Cardiac fibroblast (primary cell): ENCODE measurements at regions not wholly inside any gene's neighbourhood (a gene's known extent, or its start where the extent isn't known, plus 50 kb on each side); places are given as distances from the start of the nearest gene placed in this dataset.

Source experiments
- DNase-seq, 2 donors: peaks; one replicate each; pipeline versions ENCODE4 v3.0.0 to v3.0.0-alpha.2; 2010; ENCODE audit warnings: low read depth in 2 of 2
- H3K4me3 ChIP-seq, 2 donors: replicated peaks in 1 of 2; 1 replicate in 1 of 2; 2 replicates in 1 of 2; pipeline ENCODE4 v1.5.1; 2011; ENCODE audit warnings: low read depth in 2 of 2, low read length in 2 of 2, mild to moderate bottlenecking in 2 of 2, moderate library complexity in 1 of 2
- CTCF ChIP-seq: IDR thresholded peaks from one replicate; pipeline ENCODE4 v1.5.1; 2011; ENCODE audit warnings: low read depth, mild to moderate bottlenecking, low read length, inconsistent platforms

GRCh38 chr1:221856228-221857093 lies 114.6 kb upstream of the DUSP10 start:
- H3K4me3 ChIP-seq = no peak overlapping the region
- DNase-seq = peak in 1 of 2 donors; percentile 81
- TF ChIP-seq CTCF = no peak

GRCh38 chr1:221855156-221855555 lies 113.3 kb upstream of the DUSP10 start:
- no peak for DNase-seq
- no peak for TF ChIP-seq CTCF
- no peak overlapping the region for H3K4me3 ChIP-seq

- H3K4me3 ChIP-seq = no peak overlapping the region
- peak in 1 of 2 donors; percentile 45 for DNase-seq
- TF ChIP-seq CTCF = no peak
Observed at GRCh38 chr1:221851336-221851735, 109.4 kb upstream of the DUSP10 start.

- no peak for DNase-seq
- H3K4me3 ChIP-seq = no peak overlapping the region
- no peak for TF ChIP-seq CTCF
Observed at GRCh38 chr1:221850470-221851187, 108.7 kb upstream of the DUSP10 start.

- no peak overlapping the region for H3K4me3 ChIP-seq
- no peak for DNase-seq
- TF ChIP-seq CTCF = no peak
Observed at GRCh38 chr1:221849897-221850296, 108.0 kb upstream of the DUSP10 start.

GRCh38 chr1:221849110-221849509 lies 107.2 kb upstream of the DUSP10 start:
- H3K4me3 ChIP-seq = no peak overlapping the region
- DNase-seq = no peak
- TF ChIP-seq CTCF = no peak
